Retina (tissue), 1 donor: ENCODE measurements at regions not wholly inside any gene's neighbourhood (a gene's known extent, or its start where the extent isn't known, plus 50 kb on each side); places are given as distances from the start of the nearest gene placed in this dataset.
"Not testable (repeated sequence)": the region's sequence is repeated elsewhere in the genome, so short reads cannot be mapped to it uniquely, and the experiment has no call there.

Experiments
- DNase-seq: peaks from one replicate; pipeline ENCODE4 v3.0.0-alpha.2; 2016

- no peak for DNase-seq
These were observed 371.9 kb upstream of the ARRDC3 start for GRCh38 chr5:91754990-91755389.

DNA sequence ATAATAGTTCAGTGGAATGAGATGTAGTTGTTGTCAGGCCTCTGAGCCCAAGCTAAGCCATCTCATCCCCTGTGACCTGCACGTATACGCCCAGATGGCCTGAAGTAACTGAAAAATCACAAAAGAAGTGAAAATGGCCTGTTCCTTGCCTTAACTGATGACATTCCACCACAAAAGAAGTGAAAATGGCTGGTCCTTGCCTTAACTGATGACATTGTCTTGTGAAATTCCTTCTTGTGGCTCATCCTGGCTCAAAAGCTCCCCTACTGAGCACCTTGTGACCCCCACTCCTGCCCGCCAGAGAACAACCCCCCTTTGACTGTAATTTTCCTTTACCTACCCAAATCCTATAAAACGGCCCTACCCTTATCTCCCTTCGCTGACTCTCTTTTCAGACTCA, 361.4 kb upstream of the ARRDC3 start:
- not testable (repeated sequence) for DNase-seq

- peak; percentile 16 for DNase-seq
These were observed 359.4 kb upstream of the ARRDC3 start for GRCh38 chr5:91742550-91742949.

- DNase-seq: peak; percentile 15
These were observed 358.8 kb upstream of the ARRDC3 start for GRCh38 chr5:91741764-91742505.

- DNase-seq: no peak
These were observed 346.9 kb upstream of the ARRDC3 start for GRCh38 chr5:91730026-91730425.

- DNase-seq: no peak
These were observed 344.3 kb upstream of the ARRDC3 start for GRCh38 chr5:91727463-91727862.

DNA sequence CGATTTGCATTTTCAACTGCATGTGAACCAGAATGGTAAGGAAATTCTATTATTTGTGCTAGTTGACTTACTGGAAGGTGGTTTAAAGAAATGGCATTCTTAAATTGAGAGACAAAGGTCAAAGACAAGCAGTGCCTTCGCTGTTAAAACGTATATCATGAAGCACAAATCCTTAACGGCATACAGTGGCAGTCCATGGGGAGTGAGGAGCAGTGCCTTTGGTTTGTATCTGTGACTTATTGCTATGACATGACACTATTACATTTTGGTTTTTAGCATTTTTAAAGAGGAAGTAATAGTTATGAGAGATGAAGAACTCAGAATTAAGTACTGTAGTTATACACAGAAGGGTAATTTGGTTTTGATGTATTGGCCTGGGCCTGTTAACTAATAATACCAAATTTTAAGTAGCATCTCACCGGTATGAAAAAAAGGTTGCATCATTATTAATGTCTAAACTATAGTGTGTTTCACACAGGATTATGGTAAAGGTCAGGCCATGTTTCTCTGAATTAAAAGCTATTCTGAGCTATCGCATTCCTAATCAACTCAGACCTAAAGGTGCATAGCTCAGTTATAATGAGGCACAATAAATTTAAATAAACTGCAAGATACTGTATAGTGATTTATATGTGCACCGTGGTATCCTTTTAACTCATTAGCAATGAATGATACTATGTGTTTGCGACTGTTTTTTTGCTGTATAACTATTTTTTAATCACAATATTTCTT, 339.8 kb upstream of the ARRDC3 start:
- no peak for DNase-seq

DNA sequence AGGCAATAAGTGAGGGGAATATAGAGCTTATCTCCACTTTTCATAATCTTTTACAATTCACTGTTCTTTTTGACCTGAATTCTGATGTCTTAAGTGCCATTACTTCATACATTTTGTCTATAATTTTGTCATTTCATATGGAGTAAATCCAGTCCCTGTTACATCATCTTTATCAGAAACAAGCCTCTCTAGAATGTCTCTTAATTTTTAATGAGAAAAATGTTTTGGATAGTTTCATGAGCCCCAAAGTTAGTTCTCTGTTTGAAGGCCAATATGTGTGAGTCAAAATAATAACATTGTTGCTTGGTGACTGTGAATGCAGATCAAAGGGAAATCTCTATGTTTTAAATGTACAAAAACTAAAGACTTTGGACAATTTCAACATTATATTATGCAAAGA, 329.6 kb upstream of the ARRDC3 start:
- no peak for DNase-seq

DNA sequence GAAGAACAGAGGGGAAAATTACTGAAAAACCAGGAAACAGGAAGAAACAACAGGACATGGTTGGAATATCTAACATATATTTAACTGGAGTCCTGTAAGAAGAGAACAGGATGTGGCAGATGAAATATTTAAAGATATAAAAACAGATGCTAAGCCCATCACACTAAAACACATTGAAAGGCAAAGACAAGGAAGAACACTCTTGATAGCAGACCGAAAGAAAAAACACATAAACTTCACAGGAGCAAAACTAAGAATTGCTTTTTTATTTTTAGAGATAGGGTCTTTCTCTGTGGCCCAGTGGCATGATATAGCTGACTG, 324.4 kb upstream of the ARRDC3 start:
- no peak for DNase-seq

DNA sequence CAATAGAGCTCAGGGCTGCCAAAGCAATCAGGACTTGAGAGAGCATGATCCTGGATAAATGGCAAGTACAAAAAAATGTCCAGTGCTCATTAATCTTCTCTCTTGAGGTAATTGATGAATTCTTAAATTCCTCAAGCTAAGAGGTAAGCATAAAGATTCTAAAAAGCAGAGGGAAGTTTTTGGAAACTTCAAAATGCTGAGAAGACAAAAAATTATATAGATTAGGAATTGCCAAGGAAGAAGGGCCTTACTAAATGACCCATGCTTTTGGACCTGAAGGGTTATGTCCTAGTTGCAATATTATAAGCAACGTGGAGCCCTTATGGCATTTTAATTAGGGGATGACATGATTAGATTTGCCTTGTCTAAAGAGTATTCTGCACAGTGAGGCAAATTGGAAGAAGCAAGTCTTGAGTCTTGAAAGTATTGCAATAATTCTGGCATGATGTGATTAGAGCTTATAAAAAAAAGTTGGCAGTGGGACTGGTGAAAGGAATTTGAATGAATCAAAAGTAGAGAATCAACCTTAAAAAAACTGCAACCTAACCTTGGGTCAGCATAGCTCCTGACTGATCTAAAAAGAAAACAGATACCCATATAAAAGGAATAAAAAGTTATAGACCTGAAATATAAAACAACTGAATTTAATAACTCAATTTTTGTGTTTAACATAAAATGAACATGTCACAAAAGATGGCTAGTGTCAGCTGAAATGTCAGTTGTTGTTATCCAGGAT, 323.8 kb upstream of the ARRDC3 start:
- DNase-seq: no peak

- DNase-seq: no peak
These were observed 320.0 kb upstream of the ARRDC3 start for GRCh38 chr5:91703128-91703527.

DNA sequence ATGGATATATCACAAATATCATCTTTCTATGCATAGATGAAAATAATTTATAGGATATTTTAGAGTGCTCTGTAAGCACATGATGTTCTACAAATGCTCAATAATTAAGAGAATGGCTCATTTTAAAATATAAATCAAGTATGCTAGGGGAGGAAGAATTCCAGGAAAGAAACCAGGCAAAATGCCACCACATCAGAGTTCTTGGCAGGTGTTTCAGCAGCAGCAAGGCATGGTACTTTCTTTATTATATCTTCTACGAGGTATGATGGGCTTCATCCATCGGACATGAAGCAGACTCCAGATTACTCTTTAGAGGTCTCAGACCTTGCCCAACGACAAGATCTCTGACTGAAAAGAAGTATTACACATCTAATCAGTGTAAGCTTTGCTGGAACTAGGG, 316.3 kb upstream of the ARRDC3 start:
- DNase-seq: no peak

- DNase-seq: no peak
These were observed 308.5 kb upstream of the ARRDC3 start for GRCh38 chr5:91691592-91691991.

DNA sequence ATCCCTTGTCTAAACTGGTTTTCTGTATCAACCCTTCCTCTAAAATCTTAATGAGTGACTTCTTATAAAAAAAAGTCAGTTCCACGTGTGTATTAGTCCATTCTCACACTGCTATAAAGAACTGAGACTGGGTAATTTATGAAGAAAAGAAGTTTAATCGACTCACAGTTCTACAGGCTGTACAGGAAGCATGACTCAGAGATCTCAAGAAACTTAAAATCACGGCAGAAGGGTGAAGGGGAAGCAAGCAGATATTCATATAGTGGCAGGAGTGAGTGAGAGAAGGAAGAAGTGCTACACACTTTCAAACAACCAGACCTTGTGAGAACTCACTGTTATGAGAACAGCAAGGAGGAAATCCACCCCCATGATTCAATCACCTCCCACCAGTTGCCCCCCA, 307.8 kb upstream of the ARRDC3 start:
- no peak for DNase-seq

GRCh38 chr5:91687430-91687829, 304.3 kb upstream of the ARRDC3 start:
- DNase-seq: no peak

- no peak for DNase-seq
These were observed 301.5 kb upstream of the ARRDC3 start for GRCh38 chr5:91684625-91685024.

- peak; percentile 44 for DNase-seq
These were observed 287.4 kb upstream of the ARRDC3 start for GRCh38 chr5:91670563-91670962.

DNA sequence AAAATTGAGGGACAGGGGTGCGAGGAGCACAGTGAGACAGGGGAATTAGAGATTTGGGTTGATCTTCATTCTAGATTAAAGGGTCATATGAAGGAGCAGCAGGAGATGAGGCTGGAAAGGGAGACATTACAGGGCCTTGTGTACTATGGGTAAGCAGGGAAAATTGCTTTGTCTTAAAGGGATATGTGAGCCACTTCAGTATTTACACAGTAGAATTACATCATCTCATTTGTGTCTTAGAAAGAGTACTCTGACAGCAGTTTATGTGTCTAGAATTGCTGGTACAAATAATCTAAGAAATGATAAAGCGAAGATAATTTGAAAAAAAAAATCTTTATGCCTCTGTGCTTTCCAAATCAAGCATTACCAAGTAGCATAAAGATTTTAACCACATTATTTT, 287.0 kb upstream of the ARRDC3 start:
- DNase-seq: no peak

DNA sequence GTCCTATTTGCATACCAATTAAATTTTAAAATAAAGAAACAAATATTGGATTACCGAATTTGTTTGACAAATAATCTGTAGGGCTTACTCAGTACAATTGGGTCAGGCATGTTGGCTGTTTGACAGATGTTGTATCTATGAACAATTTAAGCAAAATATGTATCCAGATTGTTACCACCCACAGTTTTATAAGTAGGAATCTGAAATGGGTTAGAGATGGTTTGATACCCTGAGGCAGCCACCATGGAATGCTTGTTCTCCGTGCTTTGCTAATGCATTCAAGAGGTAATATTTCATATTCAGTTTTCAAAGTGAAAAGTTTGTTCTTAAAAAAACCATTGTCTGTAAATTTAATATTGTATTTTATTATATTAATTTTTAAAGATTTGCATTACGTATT, 285.1 kb upstream of the ARRDC3 start:
- no peak for DNase-seq

DNA sequence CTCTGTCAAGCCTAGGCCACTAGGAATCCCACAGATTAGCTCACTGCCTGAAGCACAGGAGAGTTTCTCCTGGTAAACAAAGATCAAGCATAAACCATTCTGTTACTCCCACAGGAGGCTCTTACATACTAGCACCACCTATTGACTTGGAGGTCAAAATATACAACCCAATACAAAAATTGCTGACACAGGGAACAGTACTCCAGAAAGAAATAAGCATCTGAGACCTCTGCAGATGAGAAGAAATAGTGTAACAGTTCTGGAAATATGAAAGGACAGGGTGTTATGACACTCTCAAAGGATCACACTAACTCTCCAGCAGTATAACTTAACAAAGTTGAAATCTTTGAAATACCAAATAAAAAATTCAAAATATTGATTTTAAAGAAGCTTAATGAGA, 269.6 kb upstream of the ARRDC3 start:
- no peak for DNase-seq

DNA sequence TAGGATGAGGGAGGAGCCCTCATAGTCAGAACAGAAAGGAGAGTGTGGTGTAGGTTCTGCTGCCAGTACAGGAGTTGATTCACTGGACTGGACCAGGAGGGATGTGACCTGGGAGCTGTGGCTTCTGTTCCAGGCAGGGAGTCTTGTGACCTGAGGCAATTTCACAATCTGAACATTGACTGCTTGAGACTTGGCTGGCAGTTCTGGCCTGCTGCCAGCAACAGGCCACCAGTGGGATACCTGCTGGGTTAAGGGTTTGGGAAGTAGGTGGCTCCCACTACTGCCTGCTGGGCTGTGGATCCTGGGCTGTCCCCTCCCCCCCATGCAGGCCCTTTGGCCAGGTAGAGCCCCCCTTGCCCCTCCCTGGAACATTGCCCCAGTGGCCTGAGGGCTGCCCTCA, 268.6 kb upstream of the ARRDC3 start:
- no peak for DNase-seq

DNA sequence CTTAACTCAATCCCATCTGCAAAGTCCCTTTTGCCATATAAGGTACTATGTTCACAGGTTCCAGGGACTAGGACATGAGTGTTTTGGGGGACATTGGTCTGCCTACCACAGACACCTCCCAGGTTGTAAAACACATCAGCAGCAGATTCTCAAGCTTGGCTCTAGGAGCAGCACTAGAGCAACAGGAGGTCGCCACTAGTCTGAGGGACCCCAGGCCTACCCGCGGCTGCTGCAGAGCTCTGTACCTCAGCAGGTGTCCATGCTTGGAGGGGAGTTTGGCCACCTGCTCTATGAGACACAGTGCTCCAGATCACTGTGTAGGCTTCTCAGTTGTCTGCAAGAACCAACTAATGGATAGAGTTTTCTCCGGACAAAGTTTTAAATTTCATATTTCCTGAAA, 262.2 kb upstream of the ARRDC3 start:
- DNase-seq: no peak

DNA sequence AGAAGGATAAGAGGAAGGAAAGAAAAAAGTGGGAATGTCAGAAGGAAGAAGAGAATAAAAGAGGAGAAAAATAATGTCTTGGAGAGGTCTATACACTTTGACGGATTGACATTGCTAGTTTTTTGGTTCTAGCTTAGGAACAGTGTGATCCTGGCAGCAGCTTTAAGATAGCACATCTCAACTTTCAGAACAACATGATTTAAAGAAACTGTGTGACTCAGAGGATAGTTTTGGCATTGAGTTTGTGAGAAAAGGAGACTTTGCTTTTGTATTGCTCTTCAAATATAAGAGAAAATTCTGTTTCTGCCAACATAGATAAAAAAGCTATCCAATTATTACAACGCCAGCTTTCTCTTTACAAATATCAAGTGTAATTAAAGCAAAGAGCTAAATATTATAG, 260.7 kb upstream of the ARRDC3 start:
- no peak for DNase-seq

GRCh38 chr5:91642581-91642980, 259.5 kb upstream of the ARRDC3 start:
- peak; percentile 16 for DNase-seq
